Lower lobe of right lung (tissue), 2 donors: ENCODE measurements at regions not wholly inside any gene's neighbourhood (a gene's known extent, or its start where the extent isn't known, plus 50 kb on each side); places are given as distances from the start of the nearest gene placed in this dataset.
A peak's percentile ranks its signal among the peaks of the same experiment; 100 is the strongest.

Experiments used
- ATAC-seq, 2 donors: fragments of 200-7000 bp; cut with Tn5 transposase; one replicate each; pipeline ENCODE4 v1.9.1; 2020 to 2022; ENCODE audit warnings: mild to moderate bottlenecking in 2 of 2, moderate library complexity in 2 of 2
- DNase-seq: peaks from one replicate; pipeline ENCODE4 v3.0.0-alpha.2; 2020
- H3K27ac ChIP-seq: fragments of 200-600 bp; one replicate; pipeline ENCODE4 v1.8.0; 2022
- H3K27me3 ChIP-seq: fragments of 200-600 bp; one replicate; pipeline ENCODE4 v1.8.0; 2022; ENCODE audit warnings: low read depth
- H3K36me3 ChIP-seq: fragments of 200-600 bp; one replicate; pipeline ENCODE4 v1.8.0; 2022; ENCODE audit warnings: mild to moderate bottlenecking
- H3K4me1 ChIP-seq: fragments of 200-600 bp; one replicate; pipeline ENCODE4 v1.8.0; 2022
- H3K4me3 ChIP-seq: fragments of 200-600 bp; one replicate; pipeline ENCODE4 v1.8.0; 2022; ENCODE audit warnings: mild to moderate bottlenecking
- H3K9me3 ChIP-seq: fragments of 200-600 bp; one replicate; pipeline ENCODE4 v1.8.0; 2022
- intact Hi-C: fragments of 100-400 bp; cut with DNase I; formaldehyde crosslinking; loops from one replicate; pipeline ENCODE4 v1.11.0; 2022
- TF ChIP-seq, protein P1 (sequence below): fragments of 200-600 bp; IDR thresholded peaks from one replicate; pipeline ENCODE4 v1.8.0; 2022; ENCODE audit warnings: antibody characterized with exemption, mild to moderate bottlenecking
- donor health status: DM: no; HTN: yes; CAD: no; lungs with severe emphysema.

DNA sequence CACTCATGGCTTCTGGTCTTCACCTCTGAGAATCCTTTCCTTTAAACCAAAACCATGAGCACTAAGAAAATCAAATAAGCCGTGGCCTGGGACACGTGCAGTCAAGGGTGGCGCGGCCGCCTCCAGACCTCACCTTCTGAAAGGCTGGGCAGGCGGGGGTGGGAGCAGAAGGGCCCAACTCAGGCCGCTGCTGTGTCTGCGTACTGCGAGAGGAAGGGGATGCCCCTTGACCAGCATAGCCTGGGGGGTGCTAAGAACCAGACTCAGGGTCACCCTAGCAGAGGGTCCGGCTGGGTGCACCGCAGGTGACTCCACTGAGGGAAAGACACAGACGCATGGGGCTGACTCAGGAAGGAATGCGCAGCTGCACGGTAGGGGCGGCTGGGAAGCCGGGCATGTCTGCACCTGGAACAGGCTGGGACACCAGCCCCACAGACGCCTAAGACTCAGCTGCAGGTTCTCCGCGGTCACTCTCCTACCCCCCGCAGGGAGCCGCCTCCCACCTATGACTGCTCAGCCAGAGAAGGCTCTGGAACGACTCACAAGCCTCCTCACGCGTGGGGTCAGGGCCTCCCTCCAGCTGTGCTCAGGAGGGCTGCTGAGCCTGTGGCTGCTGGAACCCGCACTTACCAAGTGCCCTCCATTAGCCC lies 432.4 kb upstream of the MYT1L start:
- intact Hi-C loops: no loop called here

DNA sequence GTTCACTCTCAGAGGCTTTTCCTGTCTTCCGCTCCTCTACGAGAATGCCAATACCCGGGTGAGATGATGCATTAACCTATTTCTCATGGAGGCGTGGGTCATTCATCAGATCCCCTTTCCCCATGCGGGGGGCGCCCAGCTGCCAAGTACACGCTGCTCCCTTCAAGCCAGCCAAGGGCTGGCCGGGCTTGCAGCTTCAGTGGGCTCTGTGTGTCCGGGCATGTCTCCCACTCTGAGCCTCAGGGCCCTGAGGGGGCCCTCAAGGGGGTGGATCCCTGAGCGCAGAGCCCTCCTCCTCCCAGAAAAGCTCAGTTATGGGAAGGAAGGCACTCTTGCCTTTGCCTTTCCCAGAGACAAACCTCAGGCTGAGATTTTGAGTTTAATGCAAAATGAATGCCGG lies 431.8 kb upstream of the MYT1L start:
- DNase-seq (no peak), ATAC-seq (no peak)
- TF ChIP-seq, protein P1, sequence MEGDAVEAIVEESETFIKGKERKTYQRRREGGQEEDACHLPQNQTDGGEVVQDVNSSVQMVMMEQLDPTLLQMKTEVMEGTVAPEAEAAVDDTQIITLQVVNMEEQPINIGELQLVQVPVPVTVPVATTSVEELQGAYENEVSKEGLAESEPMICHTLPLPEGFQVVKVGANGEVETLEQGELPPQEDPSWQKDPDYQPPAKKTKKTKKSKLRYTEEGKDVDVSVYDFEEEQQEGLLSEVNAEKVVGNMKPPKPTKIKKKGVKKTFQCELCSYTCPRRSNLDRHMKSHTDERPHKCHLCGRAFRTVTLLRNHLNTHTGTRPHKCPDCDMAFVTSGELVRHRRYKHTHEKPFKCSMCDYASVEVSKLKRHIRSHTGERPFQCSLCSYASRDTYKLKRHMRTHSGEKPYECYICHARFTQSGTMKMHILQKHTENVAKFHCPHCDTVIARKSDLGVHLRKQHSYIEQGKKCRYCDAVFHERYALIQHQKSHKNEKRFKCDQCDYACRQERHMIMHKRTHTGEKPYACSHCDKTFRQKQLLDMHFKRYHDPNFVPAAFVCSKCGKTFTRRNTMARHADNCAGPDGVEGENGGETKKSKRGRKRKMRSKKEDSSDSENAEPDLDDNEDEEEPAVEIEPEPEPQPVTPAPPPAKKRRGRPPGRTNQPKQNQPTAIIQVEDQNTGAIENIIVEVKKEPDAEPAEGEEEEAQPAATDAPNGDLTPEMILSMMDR: no peak
- Histone ChIP-seq H3K9me3 (peaks cover 7% of the 10 kb centered on the region), H3K27ac (no peak overlapping the region), H3K4me3 (no peak overlapping the region), H3K27me3 (no peaks in the 10 kb centered on the region), H3K36me3 (no peaks in the 10 kb centered on the region), H3K4me1 (no peaks in the 10 kb centered on the region)
- intact Hi-C loops: no loop called here

More for the DNA sequence above, 432.4 kb upstream of the MYT1L start:
- Histone ChIP-seq H3K36me3 (no peaks in the 10 kb centered on the region), H3K27ac (no peak overlapping the region), H3K4me3 (no peak overlapping the region), H3K27me3 (no peaks in the 10 kb centered on the region), H3K4me1 (no peaks in the 10 kb centered on the region), H3K9me3 (peaks cover 7% of the 10 kb centered on the region)
- no peak for DNase-seq
- TF ChIP-seq, protein P1: no peak
- peak in 1 of 2 donors; percentile 2 for ATAC-seq

DNA sequence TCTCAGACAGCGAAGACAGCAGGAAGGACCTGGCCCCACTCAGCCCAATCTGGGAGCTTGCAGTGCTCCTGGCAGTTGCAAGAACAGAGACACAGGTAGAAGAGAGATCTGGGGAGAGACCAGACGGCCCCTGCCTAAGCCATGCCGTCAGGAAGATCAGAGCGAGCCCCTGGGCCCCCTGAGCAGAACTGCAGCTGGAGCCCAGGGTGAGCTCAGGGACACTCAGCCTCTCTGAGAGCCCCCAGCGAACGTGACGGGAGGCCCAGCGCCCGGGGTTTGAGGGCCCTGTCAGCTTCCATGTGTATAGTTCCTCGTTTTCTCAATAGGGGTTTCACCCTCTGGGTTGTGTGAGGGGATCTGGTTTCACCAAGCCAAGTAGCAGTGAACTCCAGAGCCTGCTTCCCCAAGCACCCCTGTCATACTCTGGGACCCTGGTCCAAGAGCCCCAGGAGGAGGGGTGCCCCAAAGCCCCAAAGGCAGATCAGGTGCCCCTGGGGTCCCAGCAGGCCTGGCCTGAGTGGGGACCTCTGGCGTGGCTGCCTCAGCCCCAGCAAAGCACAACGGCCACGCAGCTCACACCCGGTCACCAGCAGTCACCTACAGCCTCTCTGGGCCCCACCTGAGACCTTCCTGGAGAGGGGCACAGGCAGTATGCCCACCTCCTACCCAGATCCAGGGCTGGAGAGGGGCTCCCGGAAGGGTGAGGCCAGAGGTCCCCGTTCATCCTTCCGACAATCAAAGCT lies 431.3 kb upstream of the MYT1L start:
- ATAC-seq: no peak
- no peak for DNase-seq
- TF ChIP-seq, protein P1: no peak
- intact Hi-C loops: no loop called here
- no peak overlapping the region for H3K27ac ChIP-seq
- no peak overlapping the region for H3K4me3 ChIP-seq
- peaks cover 7% of the 10 kb centered on the region for H3K9me3 ChIP-seq
- no peaks in the 10 kb centered on the region for H3K4me1 ChIP-seq
- H3K36me3 ChIP-seq: no peaks in the 10 kb centered on the region
- no peaks in the 10 kb centered on the region for H3K27me3 ChIP-seq

DNA sequence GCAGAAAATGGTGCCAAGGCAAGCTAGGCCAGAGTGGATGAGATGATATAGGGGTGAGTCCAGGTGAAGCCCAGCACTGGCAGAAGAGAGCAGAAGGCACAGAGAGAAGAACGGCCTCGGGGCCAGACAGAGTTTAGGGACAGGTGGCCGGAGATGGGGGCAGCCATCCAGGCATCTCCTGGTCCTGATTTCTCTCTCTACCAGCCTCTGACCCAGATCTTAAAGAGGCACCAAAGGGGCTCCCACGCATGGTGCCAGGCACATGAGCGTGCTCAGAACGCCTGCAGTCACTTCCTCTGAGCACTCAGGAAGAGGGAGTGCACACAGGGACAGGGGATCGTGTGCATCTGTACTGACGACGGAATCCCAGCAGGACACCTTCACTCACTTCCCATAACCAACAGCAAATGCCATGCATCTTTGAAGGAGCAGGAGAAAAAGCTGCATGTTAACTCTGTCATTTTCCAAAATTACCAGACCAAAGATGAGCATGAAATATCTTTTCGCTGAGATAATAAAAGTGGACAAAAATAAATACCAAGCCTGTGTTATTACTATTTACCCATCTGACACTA lies 427.8 kb upstream of the MYT1L start:
- no peaks in the 10 kb centered on the region for H3K4me1 ChIP-seq

DNA sequence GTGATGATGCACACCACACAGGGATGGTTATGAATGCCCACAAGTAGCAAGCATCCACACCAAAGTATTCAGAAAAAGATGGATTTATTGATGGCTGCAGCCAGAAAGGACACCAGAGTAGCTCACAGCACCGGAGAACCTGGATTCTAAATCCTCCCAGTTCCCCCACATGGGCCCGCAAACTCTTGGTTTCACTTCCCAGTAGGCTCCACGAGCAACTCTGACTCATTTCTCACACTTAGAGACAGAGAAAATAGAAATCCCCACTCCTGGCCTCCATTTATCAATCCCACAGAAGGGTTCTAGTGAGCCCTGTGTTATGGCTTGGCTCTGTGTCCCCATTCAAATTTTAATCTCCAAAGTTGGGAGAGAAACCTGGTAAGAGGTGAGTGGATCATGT lies 426.7 kb upstream of the MYT1L start:
- Histone ChIP-seq H3K9me3 (peaks cover 7% of the 10 kb centered on the region), H3K36me3 (no peaks in the 10 kb centered on the region), H3K27me3 (no peaks in the 10 kb centered on the region), H3K4me3 (no peak overlapping the region), H3K27ac (no peak overlapping the region), H3K4me1 (no peaks in the 10 kb centered on the region)
- TF ChIP-seq, protein P1: no peak
- no peak for DNase-seq
- intact Hi-C loops: no loop called here
- no peak for ATAC-seq

More for the DNA sequence above, 427.8 kb upstream of the MYT1L start:
- Histone ChIP-seq H3K27me3 (no peaks in the 10 kb centered on the region), H3K27ac (no peak overlapping the region), H3K4me3 (no peak overlapping the region), H3K9me3 (peaks cover 7% of the 10 kb centered on the region), H3K36me3 (no peaks in the 10 kb centered on the region)
- intact Hi-C loops: no loop called here
- ATAC-seq (no peak), DNase-seq (no peak)
- TF ChIP-seq, protein P1: no peak
